SK-N-SH treated with all-trans-retinoic acid at 6 μM for 48 hours (cell line): ENCODE measurements at regions not wholly inside any gene's neighbourhood (a gene's known extent, or its start where the extent isn't known, plus 50 kb on each side); places are given as distances from the start of the nearest gene placed in this dataset.

Experiments
- ATAC-seq: fragments of 200-7000 bp; cut with Tn5 transposase; 3 replicates; pipeline ENCODE4 v1.9.1; 2020; ENCODE audit warnings: mild to moderate bottlenecking, moderate library complexity
- ARNTL ChIP-seq: fragments of 450-650 bp; formaldehyde crosslinking; IDR thresholded peaks from 2 replicates; pipeline ENCODE4 v1.5.0; 2020; ENCODE audit warnings: low read depth, mild to moderate bottlenecking, moderate library complexity, borderline replicate concordance
- BACH2 ChIP-seq: fragments of 250-450 bp; sonication (Bioruptor Pico); IDR thresholded peaks from 2 replicates; pipeline ENCODE4 v1.9.0; 2021; ENCODE audit warnings: mild to moderate bottlenecking, borderline replicate concordance
- CREB5 ChIP-seq: fragments of 250-450 bp; sonication (Bioruptor Pico); IDR thresholded peaks from 2 replicates; pipeline ENCODE4 v1.5.1; 2020; ENCODE audit warnings: low read depth, mild to moderate bottlenecking, moderate library complexity
- CSDC2 ChIP-seq: fragments of 250-450 bp; sonication (Bioruptor Pico); IDR thresholded peaks from 2 replicates; pipeline ENCODE4 v1.5.0; 2020; ENCODE audit warnings: mild to moderate bottlenecking, moderate library complexity
- CSRNP3 ChIP-seq: fragments of 250-450 bp; sonication (Bioruptor Pico); IDR thresholded peaks from 2 replicates; pipeline ENCODE4 v1.5.1; 2021; ENCODE audit warnings: mild to moderate bottlenecking, moderate library complexity
- ESRRG ChIP-seq: fragments of 250-450 bp; sonication (Bioruptor Pico); IDR thresholded peaks from 2 replicates; pipeline ENCODE4 v1.6.1; 2021; ENCODE audit warnings: mild to moderate bottlenecking
- GLIS3 ChIP-seq: fragments of 250-450 bp; sonication (Bioruptor Pico); IDR thresholded peaks from 2 replicates; pipeline ENCODE4 v1.5.0; 2020; ENCODE audit warnings: mild to moderate bottlenecking, moderate library complexity
- ISL1 ChIP-seq: fragments of 250-450 bp; sonication (Bioruptor Pico); IDR thresholded peaks from 2 replicates; pipeline ENCODE4 v2.1.2; 2022; ENCODE audit warnings: mild to moderate bottlenecking, moderate library complexity
- OSR1 ChIP-seq: fragments of 250-450 bp; sonication (Bioruptor Pico); IDR thresholded peaks from 2 replicates; pipeline ENCODE4 v1.8.0; 2022; ENCODE audit warnings: moderate library complexity, mild to moderate bottlenecking, inconsistent platforms
- PATZ1 ChIP-seq: fragments of 250-450 bp; sonication (Bioruptor Pico); IDR thresholded peaks from 2 replicates; pipeline ENCODE4 v1.8.0; 2020; ENCODE audit warnings: mild to moderate bottlenecking, moderate library complexity, borderline replicate concordance
- POU6F1 ChIP-seq: fragments of 250-450 bp; sonication (Bioruptor Pico); IDR thresholded peaks from 2 replicates; pipeline ENCODE4 v1.8.0; 2021; ENCODE audit warnings: low read depth, mild to moderate bottlenecking, moderate library complexity, borderline replicate concordance
- PPARA ChIP-seq: fragments of 250-450 bp; sonication (Bioruptor Pico); IDR thresholded peaks from 2 replicates; pipeline ENCODE4 v1.5.0; 2020; ENCODE audit warnings: mild to moderate bottlenecking, borderline replicate concordance
- RARB ChIP-seq: fragments of 250-450 bp; sonication (Bioruptor Pico); IDR thresholded peaks from 2 replicates; pipeline ENCODE4 v1.8.0; 2021; ENCODE audit warnings: mild to moderate bottlenecking, moderate library complexity
- TCF4 ChIP-seq: fragments of 250-450 bp; sonication (Bioruptor Pico); IDR thresholded peaks from 2 replicates; pipeline ENCODE4 v1.8.0; 2021; ENCODE audit warnings: mild to moderate bottlenecking, moderate library complexity, borderline replicate concordance
- TOX ChIP-seq: fragments of 250-450 bp; sonication (Bioruptor Pico); IDR thresholded peaks from 2 replicates; pipeline ENCODE4 v1.8.0; 2021; ENCODE audit warnings: mild to moderate bottlenecking, moderate library complexity, borderline replicate concordance
- TSHZ2 ChIP-seq: fragments of 250-450 bp; sonication (Bioruptor Pico); IDR thresholded peaks from 2 replicates; pipeline ENCODE4 v1.5.0; 2020; ENCODE audit warnings: mild to moderate bottlenecking, moderate library complexity
- ZC3H10 ChIP-seq: fragments of 250-450 bp; sonication (Bioruptor Pico); IDR thresholded peaks from 2 replicates; pipeline ENCODE4 v1.5.1; 2021; ENCODE audit warnings: mild to moderate bottlenecking, moderate library complexity
- ZFP3 ChIP-seq: fragments of 250-450 bp; sonication (Bioruptor Pico); IDR thresholded peaks from 2 replicates; pipeline ENCODE4 v1.5.0; 2020; ENCODE audit warnings: mild to moderate bottlenecking, moderate library complexity
- ZFP30 ChIP-seq: fragments of 450-650 bp; formaldehyde crosslinking; IDR thresholded peaks from 2 replicates; pipeline ENCODE4 v1.5.0; 2022; ENCODE audit warnings: mild to moderate bottlenecking, moderate library complexity
- ZNF565 ChIP-seq: fragments of 450-650 bp; formaldehyde crosslinking; conservative IDR thresholded peaks from 2 replicates; pipeline ENCODE4 v1.5.0; 2020; ENCODE audit warnings: low read depth, mild to moderate bottlenecking, moderate library complexity
- ZNF70 ChIP-seq: fragments of 450-650 bp; formaldehyde crosslinking; IDR thresholded peaks from 2 replicates; pipeline ENCODE4 v1.5.0; 2020; ENCODE audit warnings: mild to moderate bottlenecking, moderate library complexity
- ZNF8 ChIP-seq: fragments of 450-650 bp; formaldehyde crosslinking; IDR thresholded peaks from 2 replicates; pipeline ENCODE4 v1.5.0; 2020; ENCODE audit warnings: mild to moderate bottlenecking, moderate library complexity

GRCh38 chr6:26257272-26257671 is 107.7 kb upstream of the BTN3A2 start:
- no peak for ATAC-seq
- TF ChIP-seq POU6F1 (CRISPR knock-in tag), result no peak
- TF ChIP-seq TCF4 (CRISPR knock-in tag), result no peak
- TF ChIP-seq ZFP3 (CRISPR knock-in tag), result no peak
- TF ChIP-seq CREB5 (CRISPR knock-in tag), result no peak
- no peak for TF ChIP-seq ARNTL (CRISPR knock-in tag)
- TF ChIP-seq ZFP30 (CRISPR knock-in tag), result no peak
- TF ChIP-seq TSHZ2 (CRISPR knock-in tag), result no peak
- TF ChIP-seq OSR1 (CRISPR knock-in tag), result no peak
- no peak for TF ChIP-seq CSDC2
- TF ChIP-seq BACH2, result no peak
- TF ChIP-seq ESRRG (CRISPR knock-in tag), result no peak
- no peak for TF ChIP-seq ZNF70 (CRISPR knock-in tag)
- no peak for TF ChIP-seq GLIS3 (CRISPR knock-in tag)
- TF ChIP-seq RARB, result no peak
- TF ChIP-seq ZC3H10, result no peak
- TF ChIP-seq ZNF565 (CRISPR knock-in tag), result no peak
- TF ChIP-seq PPARA (CRISPR knock-in tag), result no peak
- no peak for TF ChIP-seq PATZ1
- no peak for TF ChIP-seq TOX (CRISPR knock-in tag)

- TF ChIP-seq CSDC2 (no peak), ISL1 (CRISPR knock-in tag) (no peak), OSR1 (CRISPR knock-in tag) (no peak), ZNF8 (CRISPR knock-in tag) (no peak), ZNF70 (CRISPR knock-in tag) (no peak), TOX (CRISPR knock-in tag) (no peak), TSHZ2 (CRISPR knock-in tag) (no peak), POU6F1 (CRISPR knock-in tag) (no peak), TCF4 (CRISPR knock-in tag) (no peak), CSRNP3 (CRISPR knock-in tag) (no peak), ZNF565 (CRISPR knock-in tag) (no peak), CREB5 (CRISPR knock-in tag) (no peak), BACH2 (no peak)
- ATAC-seq, result peak; percentile 34; the same call in 2 of the 3 replicates
Observed at GRCh38 chr6:26258212-26258977, 106.6 kb upstream of the BTN3A2 start.
